ENCODE measurements at regions not wholly inside any gene's neighbourhood (a gene's known extent, or its start where the extent isn't known, plus 50 kb on each side); places are given as distances from the start of the nearest gene placed in this dataset.
"Not testable (repeated sequence)": the region's sequence is repeated elsewhere in the genome, so short reads cannot be mapped to it uniquely, and the experiment has no call there.

- not testable (repeated sequence) for DNase-seq
These were observed 74.4 kb upstream of the RTN4 start for GRCh38 chr2:55124682-55125081.

GRCh38 chr2:55123851-55124269 lies 73.6 kb upstream of the RTN4 start:
- no peak for DNase-seq

GRCh38 chr2:55120634-55121359 lies 70.5 kb upstream of the RTN4 start:
- peak; percentile 54 for DNase-seq

DNA sequence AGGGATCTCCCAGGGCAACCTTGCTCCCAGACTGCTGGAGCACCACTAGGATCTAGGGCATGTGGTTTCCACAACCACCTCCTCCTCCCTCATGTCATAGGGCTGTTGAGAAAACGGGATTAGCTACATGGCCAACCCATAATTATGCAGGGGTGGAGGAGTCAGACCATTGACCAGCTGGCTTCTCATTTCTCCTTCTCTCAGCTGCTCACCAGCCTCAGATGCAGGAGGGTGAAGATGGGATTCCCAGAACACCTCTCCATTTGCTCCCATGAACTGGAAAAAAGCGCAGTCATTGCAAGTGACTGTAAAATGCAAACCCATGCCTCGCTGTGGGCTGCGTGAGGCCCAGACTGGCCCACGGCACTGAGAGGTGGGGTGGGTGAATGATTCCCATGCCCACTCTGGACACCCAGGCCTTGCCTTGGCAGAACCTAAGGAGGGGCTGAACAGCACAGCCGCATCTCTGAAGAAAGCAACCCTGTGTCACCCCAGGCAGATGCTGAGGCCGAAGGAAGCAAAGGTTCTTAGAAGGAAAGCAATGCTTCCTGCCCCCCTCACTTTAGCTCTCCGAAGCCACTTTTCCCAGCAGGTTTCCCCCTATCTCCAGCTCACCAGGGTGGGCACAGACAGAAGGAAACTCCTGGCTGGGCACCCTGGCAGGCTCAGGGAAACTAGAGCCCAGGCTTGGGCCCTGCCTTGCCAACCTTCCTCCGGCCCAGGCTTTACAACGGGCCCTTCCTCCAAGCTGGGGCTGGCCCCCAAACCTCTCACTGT lies 69.6 kb upstream of the RTN4 start:
- peak; percentile 60 for DNase-seq

DNA sequence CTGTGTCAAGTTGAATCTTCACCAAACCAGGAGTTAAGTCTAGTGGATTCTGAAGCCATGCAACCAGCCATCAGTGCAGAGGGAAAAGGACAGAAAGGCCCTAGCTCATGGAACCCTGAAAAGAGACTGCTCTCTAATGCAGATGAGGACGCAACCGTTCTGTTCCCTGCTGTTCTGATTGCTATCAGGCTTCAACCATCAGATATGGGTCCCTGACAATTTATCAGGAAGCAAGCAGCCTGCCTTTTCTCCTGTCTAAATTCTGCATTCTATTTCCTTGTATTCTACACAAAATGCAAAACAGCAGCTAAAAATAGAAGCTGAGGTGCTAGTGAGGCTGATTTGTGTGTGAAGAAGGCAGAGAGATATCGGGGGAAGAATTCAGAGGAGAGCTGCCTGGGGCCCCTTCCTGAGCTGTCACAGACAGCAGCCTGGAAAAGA lies 68.4 kb upstream of the RTN4 start:
- no peak for DNase-seq

- no peak for DNase-seq
These were observed 66.7 kb upstream of the RTN4 start for GRCh38 chr2:55116966-55117365.

GRCh38 chr2:55116598-55116964 lies 66.3 kb upstream of the RTN4 start:
- DNase-seq, result no peak

- peak; percentile 74 for DNase-seq
These were observed 65.7 kb upstream of the RTN4 start for GRCh38 chr2:55115761-55116597.

DNA sequence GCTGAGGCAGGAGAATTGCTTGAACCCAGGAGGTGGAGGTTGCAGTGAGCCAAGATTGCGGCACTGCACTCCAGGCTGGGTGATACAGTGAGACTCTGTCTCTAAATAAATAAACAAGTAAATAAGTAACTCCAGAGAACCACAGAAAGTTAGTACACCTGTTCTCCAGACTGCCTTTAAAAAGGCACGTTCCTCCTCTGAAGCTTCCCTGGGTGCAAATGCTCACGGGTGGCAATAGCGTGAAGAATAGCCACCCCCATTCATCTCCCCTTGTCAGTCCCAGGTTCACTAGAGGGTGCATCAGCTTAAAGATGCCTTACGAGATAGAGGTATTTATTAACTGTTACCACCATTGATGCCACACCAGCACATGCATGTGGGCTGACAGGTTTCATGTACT lies 64.3 kb upstream of the RTN4 start:
- no peak for DNase-seq

DNA sequence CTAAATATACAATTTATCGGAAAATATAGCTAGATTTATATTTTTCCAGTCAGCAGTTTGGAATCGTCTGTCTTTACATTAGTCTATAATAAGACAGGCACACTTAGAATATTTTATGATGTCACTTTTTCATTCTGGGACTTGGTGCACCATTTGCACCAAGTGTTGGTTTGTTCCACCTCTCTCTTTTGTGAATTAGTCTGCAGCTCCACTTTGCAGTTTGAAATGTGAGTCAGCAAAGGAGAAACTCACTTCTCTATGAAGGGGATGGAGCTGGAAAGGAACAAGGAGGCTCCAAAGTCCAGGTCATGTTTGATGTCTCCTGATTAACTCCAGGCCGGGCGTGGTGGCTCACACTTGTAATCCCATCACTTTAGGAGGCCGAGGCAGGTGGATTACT lies 63.8 kb upstream of the RTN4 start:
- no peak for DNase-seq

DNA sequence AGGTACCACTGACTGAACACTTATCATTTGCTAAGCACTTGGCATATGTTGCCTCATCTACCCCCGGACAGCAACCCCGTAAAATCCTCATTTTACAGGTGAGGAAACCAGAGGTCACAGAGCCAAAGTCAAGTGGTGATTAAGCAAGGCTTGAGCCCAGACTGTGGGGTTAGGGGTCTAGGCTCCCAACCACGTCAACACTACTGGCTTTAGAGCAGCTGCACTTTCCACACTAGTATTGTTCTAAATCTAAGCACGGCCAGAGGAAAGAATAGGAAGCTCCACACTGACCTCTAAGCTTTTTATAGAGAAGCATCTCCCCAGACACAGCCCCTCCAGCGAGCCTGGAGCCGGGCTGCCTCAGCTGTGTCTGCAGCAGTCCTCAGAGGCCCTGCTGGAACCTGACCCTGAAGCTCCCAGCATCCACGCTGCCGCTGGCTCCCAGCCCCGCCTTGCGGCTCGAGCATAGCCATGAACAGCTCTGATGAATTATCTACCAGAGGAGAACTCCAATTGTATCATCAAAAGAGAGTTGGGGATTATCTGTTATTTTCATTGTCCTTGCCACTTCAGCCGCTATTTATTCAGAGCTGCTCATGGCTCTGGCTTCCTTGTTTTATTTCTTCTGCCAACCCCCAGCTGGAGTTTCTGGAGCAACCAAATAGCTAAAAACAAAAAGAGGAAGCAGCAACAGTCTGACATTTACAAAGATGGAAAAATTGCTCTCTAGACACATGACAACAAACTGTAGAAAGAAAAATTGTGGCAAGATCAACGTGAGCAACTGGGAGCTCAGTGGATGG lies 62.2 kb upstream of the RTN4 start:
- DNase-seq, result peak; percentile 87

DNA sequence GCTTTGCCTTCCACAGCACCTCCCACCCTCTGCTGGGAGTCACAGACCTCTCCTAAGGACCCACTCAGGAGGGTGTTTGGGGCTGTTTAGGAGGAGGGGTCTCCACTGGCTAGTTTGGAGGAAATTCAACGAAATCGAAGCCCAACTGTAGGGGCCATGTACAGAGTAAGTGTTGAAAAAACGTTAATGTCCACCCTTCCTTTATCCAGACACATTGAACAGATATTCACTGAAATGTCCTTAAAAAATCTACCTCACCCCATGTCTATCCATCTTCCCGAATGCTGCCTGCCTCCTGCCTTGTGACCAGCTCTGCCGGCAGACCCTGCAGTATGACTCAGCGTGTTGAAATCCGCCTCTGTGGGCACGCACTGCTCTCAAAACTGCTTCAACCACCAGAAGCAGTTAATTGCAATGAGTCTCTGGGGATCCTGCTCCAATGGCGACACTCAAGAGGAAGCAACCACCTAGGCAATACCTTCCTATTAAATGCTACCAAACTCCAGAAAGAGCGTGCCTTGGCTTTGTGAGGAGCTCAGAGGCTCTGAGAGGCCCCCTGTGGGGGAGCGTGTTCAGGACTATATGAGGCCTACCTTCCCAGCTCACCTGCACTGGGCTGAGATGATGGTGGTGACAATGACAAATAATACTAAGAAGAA lies 61.4 kb upstream of the RTN4 start:
- peak; percentile 95 for DNase-seq

DNA sequence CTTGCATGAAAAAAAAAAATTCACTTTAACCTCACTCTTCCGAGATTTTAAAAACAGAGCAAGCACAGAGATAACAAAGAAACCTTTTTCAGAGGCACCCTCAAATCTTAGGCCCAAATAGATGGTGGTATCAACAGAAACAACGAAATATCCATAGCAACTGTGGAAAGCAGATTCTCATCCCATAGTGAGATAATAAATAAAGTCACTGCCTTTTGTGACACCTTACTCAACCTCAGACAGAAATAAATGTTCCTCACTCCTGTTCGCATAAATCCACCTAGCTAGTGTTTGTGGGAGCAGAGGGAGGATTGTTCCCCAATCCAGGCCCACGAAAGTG lies 60.9 kb upstream of the RTN4 start:
- DNase-seq, result no peak

DNA sequence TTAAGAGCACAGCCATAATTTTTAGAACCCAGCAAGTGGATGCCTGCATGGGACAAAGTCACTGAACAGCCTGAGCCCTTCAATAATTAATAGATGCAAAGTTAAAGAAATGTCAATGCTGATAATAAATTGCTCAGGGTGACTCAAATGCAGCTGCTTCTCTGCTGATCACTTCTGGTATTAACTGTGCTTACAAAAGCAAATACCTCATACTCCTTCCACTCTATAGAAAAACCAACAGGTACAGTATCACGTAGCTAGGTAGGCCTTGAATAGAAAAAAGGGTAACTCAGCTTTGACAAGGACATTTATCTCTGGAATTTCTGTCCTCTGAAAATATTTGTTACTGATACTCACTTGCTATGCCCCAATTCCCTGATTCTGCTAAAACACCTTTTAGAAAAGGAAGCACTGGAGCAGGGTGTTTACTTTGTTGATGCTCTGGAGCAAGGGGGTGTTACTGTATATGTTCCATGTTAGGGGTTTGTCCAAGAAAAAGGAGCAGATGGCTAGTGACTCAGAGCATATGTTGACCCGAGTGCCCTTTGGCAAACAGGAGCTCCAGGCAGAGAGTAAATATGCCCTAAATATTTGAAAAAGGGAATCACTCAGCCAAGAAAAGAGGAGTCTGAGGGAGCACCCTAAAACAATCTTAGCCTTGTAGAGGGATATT lies 59.1 kb upstream of the RTN4 start:
- DNase-seq, result no peak

GRCh38 chr2:55108456-55109160 lies 58.4 kb upstream of the RTN4 start:
- DNase-seq, result no peak

GRCh38 chr2:55107436-55107835 lies 57.2 kb upstream of the RTN4 start:
- DNase-seq, result no peak

GRCh38 chr2:55106148-55106547 lies 55.9 kb upstream of the RTN4 start:
- no peak for DNase-seq

GRCh38 chr2:55105456-55105855 lies 55.2 kb upstream of the RTN4 start:
- no peak for DNase-seq

DNA sequence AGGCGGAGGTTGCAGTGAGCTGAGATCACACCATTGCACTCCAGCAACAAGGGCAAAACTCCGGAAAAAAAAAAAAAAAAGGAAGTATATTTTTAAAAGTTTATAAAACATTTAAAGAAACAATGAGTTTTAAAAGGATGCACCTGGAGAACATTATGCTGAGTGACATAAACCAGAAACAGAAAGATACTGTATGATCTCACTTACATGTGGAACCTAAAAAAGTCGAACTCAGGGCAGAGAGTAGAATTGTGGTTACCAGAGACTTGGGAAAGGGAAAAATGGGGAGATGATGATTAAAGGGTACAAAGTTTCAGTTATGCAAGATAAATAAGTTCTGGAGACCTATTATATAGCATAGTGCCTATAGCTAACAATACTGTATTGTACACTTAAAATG lies 52.8 kb upstream of the RTN4 start:
- peak; percentile 65 for DNase-seq

DNA sequence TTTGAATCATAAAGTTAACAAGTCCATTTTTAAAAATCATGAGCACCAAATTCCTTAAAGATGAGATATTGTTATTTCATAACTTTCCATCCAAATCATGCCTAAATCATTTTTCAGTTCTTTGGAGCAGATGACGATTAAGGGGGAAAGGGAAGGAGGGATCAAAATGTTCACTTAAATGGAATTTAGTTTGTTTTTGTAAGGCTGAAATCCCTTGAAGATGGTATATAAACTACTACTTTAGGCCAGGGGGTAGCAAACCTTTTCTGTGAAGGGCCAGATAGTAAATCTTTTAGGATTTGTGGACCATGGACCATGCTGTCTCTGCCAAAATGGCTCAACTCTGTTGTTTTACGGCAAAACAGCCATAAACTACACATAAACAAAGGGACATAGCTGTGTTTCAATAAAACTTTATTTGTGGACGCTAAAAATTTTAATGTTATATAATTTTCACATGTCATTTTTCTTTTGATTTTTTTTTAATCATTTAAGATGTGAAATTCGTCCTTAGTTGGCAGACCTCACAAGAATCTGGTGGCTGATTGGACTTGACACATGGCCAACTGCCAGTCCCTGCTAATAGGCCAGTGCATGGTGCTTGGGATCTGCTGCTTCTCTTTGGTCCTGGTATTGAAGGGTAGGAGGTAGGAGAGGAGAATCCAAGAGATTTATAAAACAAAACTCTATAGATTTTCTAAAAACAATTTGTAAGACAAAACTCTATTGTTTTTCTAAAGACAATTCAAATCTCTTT lies 52.0 kb upstream of the RTN4 start:
- no peak for DNase-seq
